Adrenal gland (tissue), 5 donors: ENCODE measurements at regions not wholly inside any gene's neighbourhood (a gene's known extent, or its start where the extent isn't known, plus 50 kb on each side); places are given as distances from the start of the nearest gene placed in this dataset.

Experiments
- CTCF ChIP-seq, 6 experiments: fragments of 450-650 bp in 4 of 6; fragments of 200-600 bp in 2 of 6; sonication (generic) in 1 of 6; IDR thresholded peaks; 1 replicate in 5 of 6; 2 replicates in 1 of 6; pipeline versions ENCODE4 v1.5.1 to v1.8.0; 2016 to 2021; ENCODE audit warnings: antibody characterized with exemption in 6 of 6, mild to moderate bottlenecking in 2 of 6, moderate library complexity in 1 of 6
- POLR2A ChIP-seq, 2 donors: fragments of 450-650 bp; IDR thresholded peaks; one replicate each; pipeline ENCODE4 v1.6.1; 2017; ENCODE audit warnings: antibody characterized with exemption in 2 of 2, mild to moderate bottlenecking in 2 of 2, moderate library complexity in 1 of 2
- donor health status: DM: no; HTN: no; CAD: no.

DNA sequence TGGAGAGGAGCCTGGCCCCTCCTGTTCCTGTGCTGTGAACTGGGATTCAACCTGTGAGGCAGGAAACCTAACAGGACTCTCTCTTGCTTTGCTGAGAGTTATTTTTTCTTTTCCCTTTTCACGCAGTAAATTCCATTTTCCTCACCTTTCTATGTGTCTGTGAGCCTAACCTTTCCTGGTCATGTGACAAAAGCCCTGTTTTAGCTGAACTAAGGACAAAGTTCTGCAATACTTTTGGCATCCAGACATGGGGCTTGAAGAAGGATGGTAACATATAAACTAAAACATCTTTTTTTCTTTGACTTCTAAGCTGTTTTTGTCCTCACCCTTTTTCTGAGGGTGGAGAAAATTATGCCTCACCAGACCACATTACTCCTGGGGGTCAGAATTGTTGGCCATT is 368.5 kb downstream of the HTR1B start:
- TF ChIP-seq CTCF (IDR thresholded peaks at IDR 0.05) (no peak), POLR2A (IDR thresholded peaks at IDR 0.05) (no peak)
